Body of pancreas (tissue), 4 donors: ENCODE measurements at regions not wholly inside any gene's neighbourhood (a gene's known extent, or its start where the extent isn't known, plus 50 kb on each side); places are given as distances from the start of the nearest gene placed in this dataset.

Experiments
- ATAC-seq: fragments of 150-250 bp; one replicate; pipeline ENCODE4 v1.9.1; 2016
- DNase-seq, 4 donors: peaks; one replicate each; pipeline ENCODE4 v3.0.0-alpha.2; 2019
- H3K27ac ChIP-seq, 4 donors: fragments of 200-600 bp; sonication (generic); 1 replicate in 3 of 4; 2 replicates in 1 of 4; pipeline versions ENCODE4 v1.5.1 to v1.6.1; 2016 to 2019; ENCODE audit warnings: mild to moderate bottlenecking in 1 of 4, mixed read lengths in 1 of 4, moderate library complexity in 1 of 4
- H3K27me3 ChIP-seq, 2 donors: fragments of 200-600 bp; sonication (generic); one replicate each; pipeline ENCODE4 v1.6.0; 2016; ENCODE audit warnings: mild to moderate bottlenecking in 1 of 2
- H3K36me3 ChIP-seq, 2 donors: fragments of 200-600 bp; sonication (generic); replicated peaks in 1 of 2; 2 replicates each; pipeline ENCODE4 v1.5.1; 2016; ENCODE audit warnings: low read depth in 2 of 2; ENCODE audit not compliant: insufficient read depth in 1 of 2
- H3K4me1 ChIP-seq: fragments of 200-600 bp; sonication (generic); one replicate; pipeline ENCODE4 v1.6.0; 2016
- H3K4me3 ChIP-seq, 2 donors: fragments of 200-600 bp; sonication (generic); 1 replicate in 1 of 2; 2 replicates in 1 of 2; pipeline ENCODE4 v1.5.1; 2016 to 2019
- H3K9me3 ChIP-seq, 3 donors: fragments of 200-600 bp; sonication (generic); 1 replicate in 2 of 3; 2 replicates in 1 of 3; pipeline ENCODE4 v1.5.1; 2016
- POLR2A ChIP-seq, 3 donors: fragments of 450-650 bp; IDR thresholded peaks; one replicate each; pipeline ENCODE4 v1.6.1; 2016; ENCODE audit warnings: antibody characterized with exemption in 3 of 3, mild to moderate bottlenecking in 2 of 3
- WGBS, 2 donors: methylation state at CpG; one replicate each; pipeline ENCODE4 v1.1.5; 2017; 5-methylcytosine and 5-hydroxymethylcytosine counted together
- intact Hi-C: fragments of 100-400 bp; cut with DNase I; formaldehyde crosslinking; loops from one replicate; pipeline ENCODE4 v1.15.1; 2023
- TF ChIP-seq, protein P1 (sequence below), 7 experiments: fragments of 450-650 bp in 4 of 7; fragments of 200-600 bp in 3 of 7; sonication (generic) in 3 of 7; IDR thresholded peaks; one replicate each; pipeline ENCODE4 v1.5.1; 2016 to 2019; ENCODE audit warnings: antibody characterized with exemption in 7 of 7

DNA sequence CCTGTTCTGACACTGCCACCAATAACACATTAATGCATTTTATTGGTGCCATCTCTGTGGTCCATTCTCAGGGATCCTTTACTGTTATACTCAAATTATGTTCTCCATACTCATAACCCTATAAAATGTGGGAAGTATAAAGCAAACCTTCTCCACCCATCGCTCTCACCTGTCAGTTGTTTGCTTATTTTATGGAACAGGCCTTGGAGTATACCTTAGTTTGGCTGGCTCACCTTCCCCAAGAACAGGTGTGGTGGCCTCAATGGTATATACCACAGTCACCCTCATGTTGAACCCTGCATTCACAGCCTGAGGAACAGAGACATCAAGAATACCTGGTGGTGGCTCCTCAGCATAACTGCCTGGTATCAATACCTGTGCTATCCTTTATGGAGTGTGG, 308.4 kb upstream of the STXBP6 start:
- intact Hi-C loops = no loop called here
- ATAC-seq = no peak
- no peaks in the 10 kb centered on the region for H3K36me3 ChIP-seq
- no peaks in the 10 kb centered on the region for H3K27me3 ChIP-seq
- H3K9me3 ChIP-seq = no peaks in the 10 kb centered on the region
- TF ChIP-seq, protein P1, sequence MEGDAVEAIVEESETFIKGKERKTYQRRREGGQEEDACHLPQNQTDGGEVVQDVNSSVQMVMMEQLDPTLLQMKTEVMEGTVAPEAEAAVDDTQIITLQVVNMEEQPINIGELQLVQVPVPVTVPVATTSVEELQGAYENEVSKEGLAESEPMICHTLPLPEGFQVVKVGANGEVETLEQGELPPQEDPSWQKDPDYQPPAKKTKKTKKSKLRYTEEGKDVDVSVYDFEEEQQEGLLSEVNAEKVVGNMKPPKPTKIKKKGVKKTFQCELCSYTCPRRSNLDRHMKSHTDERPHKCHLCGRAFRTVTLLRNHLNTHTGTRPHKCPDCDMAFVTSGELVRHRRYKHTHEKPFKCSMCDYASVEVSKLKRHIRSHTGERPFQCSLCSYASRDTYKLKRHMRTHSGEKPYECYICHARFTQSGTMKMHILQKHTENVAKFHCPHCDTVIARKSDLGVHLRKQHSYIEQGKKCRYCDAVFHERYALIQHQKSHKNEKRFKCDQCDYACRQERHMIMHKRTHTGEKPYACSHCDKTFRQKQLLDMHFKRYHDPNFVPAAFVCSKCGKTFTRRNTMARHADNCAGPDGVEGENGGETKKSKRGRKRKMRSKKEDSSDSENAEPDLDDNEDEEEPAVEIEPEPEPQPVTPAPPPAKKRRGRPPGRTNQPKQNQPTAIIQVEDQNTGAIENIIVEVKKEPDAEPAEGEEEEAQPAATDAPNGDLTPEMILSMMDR (IDR thresholded peaks at IDR 0.05) = no peak
- no peak overlapping the region for H3K4me3 ChIP-seq
- no peaks in the 10 kb centered on the region for H3K4me1 ChIP-seq
- no peak overlapping the region for H3K27ac ChIP-seq
- 46 to 71% methylated on average over 1 of the region's 1 CpG for WGBS, 2 donors
- no peak for DNase-seq

GRCh38 chr14:25351269-25351668, 301.3 kb upstream of the STXBP6 start:
- Histone ChIP-seq H3K4me3 (no peak overlapping the region), H3K9me3 (no peaks in the 10 kb centered on the region), H3K27me3 (no peaks in the 10 kb centered on the region), H3K27ac (no peak overlapping the region), H3K36me3 (no peaks in the 10 kb centered on the region), H3K4me1 (no peaks in the 10 kb centered on the region)
- DNase-seq = no peak
- WGBS, 2 donors = 42 to 50% methylated on average over 4 of the region's 4 CpGs
- intact Hi-C loops = no loop called here
- no peak for TF ChIP-seq POLR2A (IDR thresholded peaks at IDR 0.05)
- TF ChIP-seq, protein P1 (IDR thresholded peaks at IDR 0.05) = no peak
- ATAC-seq = no peak

DNA sequence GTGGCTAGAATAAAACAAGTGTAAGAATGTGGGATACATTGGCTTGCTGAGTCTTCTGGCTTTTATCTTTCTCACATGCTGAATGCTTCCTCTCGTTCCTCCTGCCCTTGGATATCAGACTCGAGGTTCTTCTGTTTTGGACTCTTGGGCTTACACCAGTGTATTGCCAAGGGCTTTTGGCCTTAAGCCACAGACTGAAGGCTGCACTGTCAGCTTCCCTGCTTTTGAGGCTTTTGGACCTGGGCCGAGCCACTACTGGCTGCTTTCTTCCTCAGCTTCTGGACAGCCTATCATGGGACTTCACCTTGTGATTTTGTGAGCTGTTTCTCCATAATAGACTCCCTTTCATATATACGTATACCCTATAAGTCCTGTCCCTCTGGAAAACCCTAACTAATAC, 300.9 kb upstream of the STXBP6 start:
- Histone ChIP-seq H3K27ac (no peak overlapping the region), H3K27me3 (no peaks in the 10 kb centered on the region), H3K4me3 (no peak overlapping the region), H3K9me3 (no peaks in the 10 kb centered on the region), H3K36me3 (no peaks in the 10 kb centered on the region), H3K4me1 (no peaks in the 10 kb centered on the region)
- TF ChIP-seq, protein P1 (IDR thresholded peaks at IDR 0.05) = no peak
- no peak for TF ChIP-seq POLR2A (IDR thresholded peaks at IDR 0.05)
- intact Hi-C loops = no loop called here
- no peak for ATAC-seq
- WGBS, 2 donors = 37 to 53% methylated on average over 4 of the region's 4 CpGs
- peak in 2 of 4 donors; percentile 5 to 9 for DNase-seq

GRCh38 chr14:25350021-25350420, 300.1 kb upstream of the STXBP6 start:
- Histone ChIP-seq H3K27me3 (no peaks in the 10 kb centered on the region), H3K9me3 (no peaks in the 10 kb centered on the region), H3K4me1 (no peaks in the 10 kb centered on the region), H3K27ac (no peak overlapping the region), H3K4me3 (no peak overlapping the region), H3K36me3 (no peaks in the 10 kb centered on the region)
- intact Hi-C loops = no loop called here
- 72 to 78% methylated on average over 3 of the region's 3 CpGs for WGBS, 2 donors
- no peak for TF ChIP-seq POLR2A (IDR thresholded peaks at IDR 0.05)
- TF ChIP-seq, protein P1 (IDR thresholded peaks at IDR 0.05) = no peak
- ATAC-seq (no peak), DNase-seq (peak in 1 of 4 donors; percentile 12)

DNA sequence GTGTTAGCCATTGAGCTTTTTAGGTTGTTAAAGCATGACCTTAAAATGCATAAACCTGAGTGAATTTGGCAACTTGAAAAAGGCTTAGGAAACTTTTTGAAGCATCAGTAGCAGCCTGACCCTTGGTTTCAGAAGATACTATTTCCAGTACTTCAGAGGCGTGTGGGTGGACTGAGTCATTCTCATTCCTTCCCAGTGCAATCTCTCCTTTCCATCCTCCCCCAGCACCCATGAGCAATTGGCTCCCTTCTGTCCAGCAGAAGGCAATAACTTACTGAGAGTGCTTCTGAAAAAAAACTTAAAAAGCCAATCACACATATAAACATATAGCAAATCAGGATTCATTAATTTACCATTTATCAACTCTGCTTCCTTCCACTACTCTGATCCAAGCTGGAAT, 299.3 kb upstream of the STXBP6 start:
- ATAC-seq (no peak), DNase-seq (peak in 1 of 4 donors; percentile 29)
- H3K27me3 ChIP-seq = no peaks in the 10 kb centered on the region
- no peaks in the 10 kb centered on the region for H3K36me3 ChIP-seq
- 48 to 50% methylated on average over 1 of the region's 1 CpG for WGBS, 2 donors
- intact Hi-C loops = no loop called here
- no peak for TF ChIP-seq POLR2A (IDR thresholded peaks at IDR 0.05)
- TF ChIP-seq, protein P1 (IDR thresholded peaks at IDR 0.05) = no peak
- no peak overlapping the region for H3K27ac ChIP-seq
- H3K9me3 ChIP-seq = no peaks in the 10 kb centered on the region
- no peak overlapping the region for H3K4me3 ChIP-seq
- H3K4me1 ChIP-seq = no peaks in the 10 kb centered on the region
